Hepatic stellate cell (primary cell): ENCODE measurements at regions not wholly inside any gene's neighbourhood (a gene's known extent, or its start where the extent isn't known, plus 50 kb on each side); places are given as distances from the start of the nearest gene placed in this dataset.

ENCODE experiments used
- DNase-seq: peaks from one replicate; pipeline ENCODE4 v3.0.0; 2011; ENCODE audit warnings: low spot score

- DNase-seq: no peak
Observed at GRCh38 chr18:51852681-51853080, 487.3 kb upstream of the DCC start.

GRCh38 chr18:51857989-51858388, 482.0 kb upstream of the DCC start:
- no peak for DNase-seq

GRCh38 chr18:51861046-51861445, 479.0 kb upstream of the DCC start:
- DNase-seq: no peak

- DNase-seq: no peak
Observed at GRCh38 chr18:51862051-51862715, 477.8 kb upstream of the DCC start.

GRCh38 chr18:51864219-51864965, 475.6 kb upstream of the DCC start:
- no peak for DNase-seq

- DNase-seq: no peak
Observed at GRCh38 chr18:51865538-51865937, 474.5 kb upstream of the DCC start.

- DNase-seq: no peak
Observed at GRCh38 chr18:51867767-51868166, 472.2 kb upstream of the DCC start.

GRCh38 chr18:51878724-51879123, 461.3 kb upstream of the DCC start:
- DNase-seq: no peak

GRCh38 chr18:51879329-51879728, 460.7 kb upstream of the DCC start:
- DNase-seq: no peak

- DNase-seq: no peak
Observed at GRCh38 chr18:51881394-51881793, 458.6 kb upstream of the DCC start.

GRCh38 chr18:51884039-51884438, 456.0 kb upstream of the DCC start:
- no peak for DNase-seq

- DNase-seq: no peak
Observed at GRCh38 chr18:51890762-51891161, 449.2 kb upstream of the DCC start.

GRCh38 chr18:51891876-51892275, 448.1 kb upstream of the DCC start:
- no peak for DNase-seq

- DNase-seq: no peak
Observed at GRCh38 chr18:51897884-51898283, 442.1 kb upstream of the DCC start.

- DNase-seq: no peak
Observed at GRCh38 chr18:51907687-51908597, 432.1 kb upstream of the DCC start.

GRCh38 chr18:51908598-51908944, 431.4 kb upstream of the DCC start:
- no peak for DNase-seq

GRCh38 chr18:51911584-51911983, 428.4 kb upstream of the DCC start:
- no peak for DNase-seq

GRCh38 chr18:51912381-51912780, 427.6 kb upstream of the DCC start:
- DNase-seq: no peak

GRCh38 chr18:51915176-51915575, 424.8 kb upstream of the DCC start:
- no peak for DNase-seq

GRCh38 chr18:51921862-51922261, 418.1 kb upstream of the DCC start:
- no peak for DNase-seq

- DNase-seq: no peak
Observed at GRCh38 chr18:51933903-51934302, 406.1 kb upstream of the DCC start.

GRCh38 chr18:51936115-51936514, 403.9 kb upstream of the DCC start:
- no peak for DNase-seq

GRCh38 chr18:51941999-51942398, 398.0 kb upstream of the DCC start:
- no peak for DNase-seq
